ENCODE measurements at regions not wholly inside any gene's neighbourhood (a gene's known extent, or its start where the extent isn't known, plus 50 kb on each side); places are given as distances from the start of the nearest gene placed in this dataset.

DNA sequence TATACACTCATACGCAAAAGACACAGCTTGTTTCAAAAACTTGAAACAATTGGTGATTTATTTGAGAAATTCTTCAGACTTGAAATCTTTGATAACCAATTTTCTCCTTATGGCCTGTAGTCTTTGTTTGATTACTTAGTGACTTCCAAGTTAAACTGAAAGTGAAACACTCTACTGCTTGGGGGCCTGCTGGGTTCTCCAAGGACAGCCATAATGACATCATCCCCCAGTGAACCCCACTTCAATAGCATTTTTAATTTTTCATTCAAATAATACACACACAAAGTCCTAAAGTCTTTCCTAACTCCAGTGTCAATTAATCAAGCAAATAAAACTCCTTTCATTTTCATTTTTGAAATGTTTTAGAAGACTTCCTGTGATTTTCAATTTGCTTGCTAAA is 59.2 kb downstream of the KRTAP19-8 start:
- Histone ChIP-seq H3K4me1 (ENCODE audit: control insufficient read depth in 1 of 2, insufficient read depth in 2 of 2, low read length in 2 of 2) (no peaks in the 10 kb centered on the region), H2AFZ (ENCODE audit: low read depth, low read length, poor library complexity, severe bottlenecking) (no peak overlapping the region), H3K27me3 (ENCODE audit: insufficient read depth, low read length) (no peaks in the 10 kb centered on the region), H3K79me2 (ENCODE audit: insufficient read depth, low read length) (no peaks in the 10 kb centered on the region), H3K36me3 (ENCODE audit: control insufficient read depth in 1 of 2, insufficient read depth in 2 of 2, low read length in 2 of 2) (no peaks in the 10 kb centered on the region), H3K27ac (ENCODE audit: low read depth, low read length) (no peak overlapping the region), H3K4me2 (ENCODE audit: low read length) (no peak overlapping the region), H3K9me3 (ENCODE audit: control insufficient read depth in 1 of 2, insufficient read depth in 1 of 2, low read depth in 1 of 2, low read length in 2 of 2) (no peaks in the 10 kb centered on the region), H4K20me1 (ENCODE audit: insufficient read depth) (no peaks in the 10 kb centered on the region), H3K9ac (ENCODE audit: low read length) (no peak overlapping the region), H3K9me2 (ENCODE audit: insufficient read depth) (no peaks in the 10 kb centered on the region), H3K4me3 (replicated peaks in 1 of 2; ENCODE audit: low read depth in 1 of 2, low read length in 2 of 2) (no peak overlapping the region)
- CTCF ChIA-PET, result no interaction called here
- TF ChIP-seq EGR1 (IDR thresholded peaks at IDR 0.05; ENCODE audit: low read depth) (no peak), YY1 (IDR thresholded peaks at IDR 0.05; ENCODE audit: extremely low read depth, insufficient replicate concordance, low read depth, low read length) (no peak), TCF7L2 (IDR thresholded peaks at IDR 0.05; ENCODE audit: borderline replicate concordance, extremely low read depth, insufficient read depth, insufficient read length) (no peak), CBX3 (IDR thresholded peaks at IDR 0.05; ENCODE audit: low read depth) (no peak), SP1 (IDR thresholded peaks at IDR 0.05; ENCODE audit: low read depth) (no peak), ZFX (IDR thresholded peaks at IDR 0.05) (no peak), RAD21 (IDR thresholded peaks at IDR 0.05; ENCODE audit: low read depth) (no peak), EZH2 (IDR thresholded peaks at IDR 0.05) (no peak), POLR2AphosphoS5 (IDR thresholded peaks at IDR 0.05; ENCODE audit: low read depth, low read length) (no peak), ZNF274 (IDR thresholded peaks at IDR 0.05; ENCODE audit: low read depth, low read length) (no peak), POLR2A (IDR thresholded peaks at IDR 0.05; ENCODE audit: borderline replicate concordance, extremely low read depth, insufficient read depth, insufficient read length) (no peak), SRF (IDR thresholded peaks at IDR 0.05; ENCODE audit: low read depth) (no peak)
- TF ChIP-seq, protein P1, sequence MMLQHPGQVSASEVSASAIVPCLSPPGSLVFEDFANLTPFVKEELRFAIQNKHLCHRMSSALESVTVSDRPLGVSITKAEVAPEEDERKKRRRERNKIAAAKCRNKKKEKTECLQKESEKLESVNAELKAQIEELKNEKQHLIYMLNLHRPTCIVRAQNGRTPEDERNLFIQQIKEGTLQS (IDR thresholded peaks at IDR 0.05), result no peak
- TF ChIP-seq, protein P2, sequence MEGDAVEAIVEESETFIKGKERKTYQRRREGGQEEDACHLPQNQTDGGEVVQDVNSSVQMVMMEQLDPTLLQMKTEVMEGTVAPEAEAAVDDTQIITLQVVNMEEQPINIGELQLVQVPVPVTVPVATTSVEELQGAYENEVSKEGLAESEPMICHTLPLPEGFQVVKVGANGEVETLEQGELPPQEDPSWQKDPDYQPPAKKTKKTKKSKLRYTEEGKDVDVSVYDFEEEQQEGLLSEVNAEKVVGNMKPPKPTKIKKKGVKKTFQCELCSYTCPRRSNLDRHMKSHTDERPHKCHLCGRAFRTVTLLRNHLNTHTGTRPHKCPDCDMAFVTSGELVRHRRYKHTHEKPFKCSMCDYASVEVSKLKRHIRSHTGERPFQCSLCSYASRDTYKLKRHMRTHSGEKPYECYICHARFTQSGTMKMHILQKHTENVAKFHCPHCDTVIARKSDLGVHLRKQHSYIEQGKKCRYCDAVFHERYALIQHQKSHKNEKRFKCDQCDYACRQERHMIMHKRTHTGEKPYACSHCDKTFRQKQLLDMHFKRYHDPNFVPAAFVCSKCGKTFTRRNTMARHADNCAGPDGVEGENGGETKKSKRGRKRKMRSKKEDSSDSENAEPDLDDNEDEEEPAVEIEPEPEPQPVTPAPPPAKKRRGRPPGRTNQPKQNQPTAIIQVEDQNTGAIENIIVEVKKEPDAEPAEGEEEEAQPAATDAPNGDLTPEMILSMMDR (IDR thresholded peaks at IDR 0.05 in 2 of 3, conservative IDR thresholded peaks at IDR 0.05 in 1 of 3; ENCODE audit: borderline replicate concordance in 1 of 3, insufficient read depth in 1 of 3, low read depth in 2 of 3, low read length in 2 of 3), result no peak
- TF ChIP-seq, protein P3, sequence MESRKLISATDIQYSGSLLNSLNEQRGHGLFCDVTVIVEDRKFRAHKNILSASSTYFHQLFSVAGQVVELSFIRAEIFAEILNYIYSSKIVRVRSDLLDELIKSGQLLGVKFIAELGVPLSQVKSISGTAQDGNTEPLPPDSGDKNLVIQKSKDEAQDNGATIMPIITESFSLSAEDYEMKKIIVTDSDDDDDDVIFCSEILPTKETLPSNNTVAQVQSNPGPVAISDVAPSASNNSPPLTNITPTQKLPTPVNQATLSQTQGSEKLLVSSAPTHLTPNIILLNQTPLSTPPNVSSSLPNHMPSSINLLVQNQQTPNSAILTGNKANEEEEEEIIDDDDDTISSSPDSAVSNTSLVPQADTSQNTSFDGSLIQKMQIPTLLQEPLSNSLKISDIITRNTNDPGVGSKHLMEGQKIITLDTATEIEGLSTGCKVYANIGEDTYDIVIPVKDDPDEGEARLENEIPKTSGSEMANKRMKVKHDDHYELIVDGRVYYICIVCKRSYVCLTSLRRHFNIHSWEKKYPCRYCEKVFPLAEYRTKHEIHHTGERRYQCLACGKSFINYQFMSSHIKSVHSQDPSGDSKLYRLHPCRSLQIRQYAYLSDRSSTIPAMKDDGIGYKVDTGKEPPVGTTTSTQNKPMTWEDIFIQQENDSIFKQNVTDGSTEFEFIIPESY (IDR thresholded peaks at IDR 0.05; ENCODE audit: extremely low read depth, insufficient replicate concordance, low read length), result no peak
- BruUV-seq (replicated peaks), result no TSS peak
- POLR2A ChIA-PET, result no interaction called here
- DNase-seq (ENCODE audit: low read depth, low spot score) (no peak), ATAC-seq (no peak)
- RAD21 ChIA-PET (ENCODE audit: low non-redundant PET in 1 of 2, low total read pairs in 2 of 2, uncharacterized antibody in 2 of 2, unreplicated experiment in 2 of 2), result no interaction called here
- intact Hi-C loops (cut with micrococcal nuclease), result no loop called here

Data from HCT116 (cell line).